ENCODE measurements at regions not wholly inside any gene's neighbourhood (a gene's known extent, or its start where the extent isn't known, plus 50 kb on each side); places are given as distances from the start of the nearest gene placed in this dataset.

DNA sequence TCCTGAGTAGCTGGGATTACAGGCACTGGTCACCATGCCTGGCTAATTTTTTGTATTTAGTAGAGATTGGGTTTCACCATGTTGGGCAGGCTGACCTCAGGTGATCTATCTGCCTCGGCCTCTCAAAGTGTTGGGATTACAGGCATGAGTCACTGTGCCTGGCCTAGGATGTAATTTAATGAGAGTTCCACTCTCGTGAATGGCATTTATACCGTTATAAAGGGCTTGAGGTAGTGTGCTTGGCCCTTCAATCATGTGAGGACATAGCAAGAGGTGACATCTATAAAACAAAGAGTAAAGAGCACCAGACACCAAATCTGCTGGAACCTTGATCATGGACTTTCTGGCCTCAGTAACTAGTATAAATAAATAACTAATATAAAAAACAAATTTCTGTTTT is 93.5 kb upstream of the PPP1R9A start:
- FAIRE-seq, result no peak
- H3K9me1 ChIP-seq (replicated peaks; ENCODE audit: control insufficient read depth, extremely low read depth, insufficient read depth, low read length), result no peaks in the 10 kb centered on the region
- CTCF ChIA-PET, result interaction anchor here (1.4 kb wide), 1 partner anchor 365 kb away, joined by 4 read pairs; no protein-coding TSS in a partner anchor
- no peaks in the 10 kb centered on the region for H3K36me3 ChIP-seq (ENCODE audit: control insufficient read depth in 2 of 2, extremely low read depth in 1 of 2, insufficient read depth in 2 of 2, low read length in 2 of 2)
- no peak for TF ChIP-seq POLR2AphosphoS5 (IDR thresholded peaks at IDR 0.05; ENCODE audit: insufficient read depth, low read depth, low read length)
- no peak for TF ChIP-seq CTCF (IDR thresholded peaks at IDR 0.05; ENCODE audit: extremely low read depth in 1 of 2, insufficient read depth in 1 of 2, low read depth in 1 of 2, low read length in 2 of 2)
- no peak for TF ChIP-seq FOS (IDR thresholded peaks at IDR 0.05; ENCODE audit: borderline replicate concordance, insufficient read depth, low read length)
- no peak for TF ChIP-seq MAX (IDR thresholded peaks at IDR 0.05; ENCODE audit: insufficient read depth, insufficient read length)
- no peak for TF ChIP-seq JUN (IDR thresholded peaks at IDR 0.05; ENCODE audit: borderline replicate concordance, insufficient read depth, insufficient read length, low read depth)
- no peaks in the 10 kb centered on the region for H3K4me1 ChIP-seq (ENCODE audit: control insufficient read depth, extremely low read depth, insufficient read depth, low read length)
- H2AFZ ChIP-seq (ENCODE audit: low read depth, low read length), result no peak overlapping the region
- H3K4me2 ChIP-seq (ENCODE audit: insufficient read depth, low read length), result no peak overlapping the region
- no peak overlapping the region for H3K27ac ChIP-seq (ENCODE audit: insufficient read depth, low read depth, low read length)
- dilution Hi-C loops (cut with MboI; ENCODE audit: extremely low pct_ligation_motif_present, low sequenced_read_pairs), result no loop called here
- POLR2A ChIA-PET, result no interaction called here
- H3K79me2 ChIP-seq (ENCODE audit: control insufficient read depth, insufficient read depth, low read length), result no peaks in the 10 kb centered on the region
- H3K9ac ChIP-seq (replicated peaks; ENCODE audit: extremely low read depth, insufficient read depth, low read length), result no peak overlapping the region
- BruUV-seq (replicated peaks), result no TSS peak
- H3K4me3 ChIP-seq (replicated peaks in 1 of 3; ENCODE audit: insufficient read depth in 1 of 3, low read depth in 1 of 3, low read length in 3 of 3), result no peak overlapping the region
- no peaks in the 10 kb centered on the region for H4K20me1 ChIP-seq (replicated peaks; ENCODE audit: control insufficient read depth, extremely low read depth, insufficient read depth, low read length)
- no peaks in the 10 kb centered on the region for H3K9me3 ChIP-seq (replicated peaks; ENCODE audit: control insufficient read depth, insufficient read depth, low read length)
- no peak for DNase-seq (ENCODE audit: low read depth, low spot score)
- H3K27me3 ChIP-seq (ENCODE audit: control insufficient read depth in 2 of 2, insufficient read depth in 2 of 2, low read length in 2 of 2), result no peaks in the 10 kb centered on the region
- intact Hi-C loops (cut with micrococcal nuclease), result loop anchor here (10.0 kb wide), 1 partner anchor 349 kb away; no protein-coding TSS in a partner anchor

GRCh38 chr7:94823947-94824346 is 83.4 kb upstream of the PPP1R9A start:
- POLR2A ChIA-PET, result no interaction called here
- TF ChIP-seq MYC (IDR thresholded peaks at IDR 0.05; ENCODE audit: low read depth, low read length) (no peak), FOS (IDR thresholded peaks at IDR 0.05; ENCODE audit: borderline replicate concordance, insufficient read depth, low read length) (peak; percentile 44), JUN (IDR thresholded peaks at IDR 0.05; ENCODE audit: borderline replicate concordance, insufficient read depth, insufficient read length, low read depth) (peak; percentile 50)
- no peaks in the 10 kb centered on the region for H3K27me3 ChIP-seq (ENCODE audit: control insufficient read depth in 2 of 2, insufficient read depth in 2 of 2, low read length in 2 of 2)
- FAIRE-seq (peak; percentile 35), DNase-seq (ENCODE audit: low read depth, low spot score) (peak; percentile 14)
- no peaks in the 10 kb centered on the region for H3K9me1 ChIP-seq (replicated peaks; ENCODE audit: control insufficient read depth, extremely low read depth, insufficient read depth, low read length)
- H2AFZ ChIP-seq (ENCODE audit: low read depth, low read length), result peak overlapping the region; percentile 35
- no peaks in the 10 kb centered on the region for H3K79me2 ChIP-seq (ENCODE audit: control insufficient read depth, insufficient read depth, low read length)
- no peak overlapping the region for H3K4me2 ChIP-seq (ENCODE audit: insufficient read depth, low read length)
- no peaks in the 10 kb centered on the region for H3K4me1 ChIP-seq (ENCODE audit: control insufficient read depth, extremely low read depth, insufficient read depth, low read length)
- intact Hi-C loops (cut with micrococcal nuclease), result no loop called here
- BruUV-seq (replicated peaks), result no TSS peak
- no peak overlapping the region for H3K4me3 ChIP-seq (replicated peaks in 1 of 3; ENCODE audit: insufficient read depth in 1 of 3, low read depth in 1 of 3, low read length in 3 of 3)
- H3K27ac ChIP-seq (ENCODE audit: insufficient read depth, low read depth, low read length), result no peak overlapping the region
- H3K9ac ChIP-seq (replicated peaks; ENCODE audit: extremely low read depth, insufficient read depth, low read length), result no peak overlapping the region
- H3K36me3 ChIP-seq (ENCODE audit: control insufficient read depth in 2 of 2, extremely low read depth in 1 of 2, insufficient read depth in 2 of 2, low read length in 2 of 2), result no peaks in the 10 kb centered on the region
- CTCF ChIA-PET, result no interaction called here
- H3K9me3 ChIP-seq (replicated peaks; ENCODE audit: control insufficient read depth, insufficient read depth, low read length), result no peaks in the 10 kb centered on the region
- H4K20me1 ChIP-seq (replicated peaks; ENCODE audit: control insufficient read depth, extremely low read depth, insufficient read depth, low read length), result no peaks in the 10 kb centered on the region
- dilution Hi-C loops (cut with MboI; ENCODE audit: extremely low pct_ligation_motif_present, low sequenced_read_pairs), result no loop called here
